Peyer's patch (tissue), 4 donors: ENCODE measurements at regions not wholly inside any gene's neighbourhood (a gene's known extent, or its start where the extent isn't known, plus 50 kb on each side); places are given as distances from the start of the nearest gene placed in this dataset.

Source experiments
- POLR2A ChIP-seq, 2 donors: fragments of 450-650 bp; IDR thresholded peaks; one replicate each; pipeline ENCODE4 v1.5.1; 2017; ENCODE audit warnings: antibody characterized with exemption in 2 of 2, mild to moderate bottlenecking in 2 of 2, moderate library complexity in 2 of 2
- TF ChIP-seq, protein P1 (sequence below), 6 experiments: fragments of 450-650 bp in 4 of 6; fragments of 200-600 bp in 2 of 6; sonication (generic) in 1 of 6; IDR thresholded peaks; one replicate each; pipeline ENCODE4 v1.5.1; 2017 to 2019; ENCODE audit warnings: antibody characterized with exemption in 6 of 6, mild to moderate bottlenecking in 3 of 6, moderate library complexity in 1 of 6

DNA sequence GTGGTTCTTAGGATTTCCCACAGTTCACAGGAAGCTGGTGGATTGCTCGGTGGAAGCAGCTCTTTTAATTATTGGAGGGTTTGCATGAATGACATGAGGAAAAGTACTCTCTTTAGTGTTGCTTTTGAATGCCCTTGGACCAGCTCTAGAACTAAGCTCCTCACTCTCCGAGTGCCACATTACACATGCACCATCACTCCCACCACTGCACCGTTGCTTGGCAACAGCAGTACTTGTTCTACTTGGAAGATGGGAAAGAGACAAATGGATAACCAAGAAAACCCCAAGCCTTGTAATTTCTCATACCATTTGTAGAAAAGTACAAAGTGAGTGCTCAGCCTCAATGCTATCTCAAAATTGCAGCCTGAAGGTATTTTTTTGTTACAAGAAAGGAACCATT is 620.2 kb upstream of the BOD1L1 start:
- TF ChIP-seq, protein P1, sequence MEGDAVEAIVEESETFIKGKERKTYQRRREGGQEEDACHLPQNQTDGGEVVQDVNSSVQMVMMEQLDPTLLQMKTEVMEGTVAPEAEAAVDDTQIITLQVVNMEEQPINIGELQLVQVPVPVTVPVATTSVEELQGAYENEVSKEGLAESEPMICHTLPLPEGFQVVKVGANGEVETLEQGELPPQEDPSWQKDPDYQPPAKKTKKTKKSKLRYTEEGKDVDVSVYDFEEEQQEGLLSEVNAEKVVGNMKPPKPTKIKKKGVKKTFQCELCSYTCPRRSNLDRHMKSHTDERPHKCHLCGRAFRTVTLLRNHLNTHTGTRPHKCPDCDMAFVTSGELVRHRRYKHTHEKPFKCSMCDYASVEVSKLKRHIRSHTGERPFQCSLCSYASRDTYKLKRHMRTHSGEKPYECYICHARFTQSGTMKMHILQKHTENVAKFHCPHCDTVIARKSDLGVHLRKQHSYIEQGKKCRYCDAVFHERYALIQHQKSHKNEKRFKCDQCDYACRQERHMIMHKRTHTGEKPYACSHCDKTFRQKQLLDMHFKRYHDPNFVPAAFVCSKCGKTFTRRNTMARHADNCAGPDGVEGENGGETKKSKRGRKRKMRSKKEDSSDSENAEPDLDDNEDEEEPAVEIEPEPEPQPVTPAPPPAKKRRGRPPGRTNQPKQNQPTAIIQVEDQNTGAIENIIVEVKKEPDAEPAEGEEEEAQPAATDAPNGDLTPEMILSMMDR (IDR thresholded peaks at IDR 0.05) = no peak
- TF ChIP-seq POLR2A (IDR thresholded peaks at IDR 0.05) = no peak
